ENCODE measurements at regions not wholly inside any gene's neighbourhood (a gene's known extent, or its start where the extent isn't known, plus 50 kb on each side); places are given as distances from the start of the nearest gene placed in this dataset.
A peak's percentile ranks its signal among the peaks of the same experiment; 100 is the strongest.

- Histone ChIP-seq H3K9ac (replicated peaks in 1 of 4; ENCODE audit: extremely low read depth in 1 of 4, low read depth in 3 of 4, low read length in 3 of 4) (no peak overlapping the region), H3K56ac (replicated peaks; ENCODE audit: insufficient read length, low read depth, low read length) (no peak overlapping the region), H3K14ac (ENCODE audit: insufficient read length) (no peak overlapping the region), H3K23me2 (ENCODE audit: low read depth, low read length) (no peaks in the 10 kb centered on the region), H3K27ac (ENCODE audit: low read depth, low read length) (no peak overlapping the region), H2BK20ac (ENCODE audit: low read length) (no peak overlapping the region), H2AFZ (ENCODE audit: low read length) (peak overlapping the region; percentile 76), H3K36me3 (ENCODE audit: control insufficient read depth in 2 of 4, insufficient read depth in 4 of 4, low read length in 3 of 4) (no peaks in the 10 kb centered on the region), H2BK15ac (ENCODE audit: low read length) (no peak overlapping the region), H3K4me1 (replicated peaks in 1 of 4; ENCODE audit: control insufficient read depth in 3 of 4, insufficient read depth in 4 of 4, low read length in 3 of 4) (no peaks in the 10 kb centered on the region), H3K79me1 (ENCODE audit: low read depth, low read length) (no peaks in the 10 kb centered on the region), H4K5ac (ENCODE audit: insufficient read length, low read depth, low read length) (no peak overlapping the region), H2BK12ac (ENCODE audit: low read depth, low read length) (no peak overlapping the region), H3K79me2 (ENCODE audit: control insufficient read depth in 1 of 2, insufficient read depth in 2 of 2, low read length in 2 of 2) (no peaks in the 10 kb centered on the region), H3K4me2 (ENCODE audit: insufficient read depth in 1 of 2, low read depth in 2 of 2, low read length in 2 of 2) (no peak overlapping the region), H3K9me3 (ENCODE audit: insufficient read depth in 2 of 2, low read depth in 1 of 2, low read length in 1 of 2) (no peaks in the 10 kb centered on the region), H3K4me3 (ENCODE audit: extremely low read depth in 1 of 4, insufficient read depth in 2 of 4, low read depth in 3 of 4, low read length in 4 of 4) (no peak overlapping the region), H4K8ac (ENCODE audit: extremely low read depth, insufficient read depth, low read length) (no peak overlapping the region), H3K18ac (ENCODE audit: extremely low read depth, low read length) (no peak overlapping the region), H2BK120ac (replicated peaks; ENCODE audit: low read depth, low read length) (no peak overlapping the region), H3K4ac (replicated peaks; ENCODE audit: insufficient read length, low read depth, low read length) (no peak overlapping the region), H3K27me3 (replicated peaks in 1 of 4; ENCODE audit: control insufficient read depth in 3 of 4, extremely low read depth in 1 of 4, insufficient read depth in 3 of 4, low read length in 3 of 4) (no peaks in the 10 kb centered on the region), H2AK5ac (ENCODE audit: low read depth, low read length) (no peak overlapping the region), H4K91ac (replicated peaks; ENCODE audit: insufficient read length, low read length) (no peak overlapping the region), H3K23ac (ENCODE audit: insufficient read length) (no peak overlapping the region), H4K20me1 (replicated peaks in 1 of 2; ENCODE audit: control insufficient read depth in 1 of 2, insufficient read depth in 2 of 2, low read length in 2 of 2) (no peaks in the 10 kb centered on the region), H2BK5ac (ENCODE audit: low read depth, low read length) (no peak overlapping the region)
- DNase-seq (ENCODE audit: low read depth in 1 of 2, low spot score in 2 of 2) (no peak), FAIRE-seq (peak; percentile 92)
- ChIA-PET CTCF (ENCODE audit: partially characterized antibody) (interaction anchor here (0.5 to 1.2 kb wide), 5 partner anchors 11 to 204 kb away, joined by 3 read pairs; no protein-coding TSS in a partner anchor), POLR2A (ENCODE audit: partially characterized antibody) (no interaction called here)
- peak in 2 of 3 experiments; percentile 27 to 36; a peak in 2 of 4 replicates for TF ChIP-seq CTCF (IDR thresholded peaks at IDR 0.05; ENCODE audit: control extremely low read depth in 1 of 3, insufficient read depth in 1 of 3, low read depth in 1 of 3, low read length in 3 of 3)
- TF ChIP-seq RAD21 (IDR thresholded peaks at IDR 0.05 in 1 of 2, conservative IDR thresholded peaks at IDR 0.05 in 1 of 2; ENCODE audit: low read depth in 2 of 2, low read length in 2 of 2), result peak; percentile 6 to 33; a peak in 1 of 4 replicates
- TF ChIP-seq KDM5A (IDR thresholded peaks at IDR 0.05; ENCODE audit: low read length), result no peak
- 72% methylated on average over 3 of the region's 4 CpGs; no CpG with 5 or more reads in 1 of the 2 experiments for WGBS, 2 experiments (ENCODE audit: extremely low coverage in 1 of 2, insufficient coverage in 1 of 2, insufficient read length in 1 of 2, insufficient replicate concordance in 2 of 2, low coverage in 1 of 2, low lambda C conversion rate in 2 of 2, missing lambda C conversion rate in 1 of 2)
Measured at GRCh38 chrX:51215266-51215665, 117.4 kb upstream of the NUDT10 start.

All from H1 (cell line).